HG03520 (cell line): ENCODE measurements at regions not wholly inside any gene's neighbourhood (a gene's known extent, or its start where the extent isn't known, plus 50 kb on each side); places are given as distances from the start of the nearest gene placed in this dataset.
"Not testable (repeated sequence)": the region's sequence is repeated elsewhere in the genome, so short reads cannot be mapped to it uniquely, and the experiment has no call there.

Source experiments
- ATAC-seq: cut with Tn5 transposase; IDR thresholded peaks from one replicate; pipeline ENCODE4 v1.9.1; 2021; ENCODE audit warnings: mild to moderate bottlenecking, moderate library complexity; ENCODE audit not compliant: unreplicated experiment

DNA sequence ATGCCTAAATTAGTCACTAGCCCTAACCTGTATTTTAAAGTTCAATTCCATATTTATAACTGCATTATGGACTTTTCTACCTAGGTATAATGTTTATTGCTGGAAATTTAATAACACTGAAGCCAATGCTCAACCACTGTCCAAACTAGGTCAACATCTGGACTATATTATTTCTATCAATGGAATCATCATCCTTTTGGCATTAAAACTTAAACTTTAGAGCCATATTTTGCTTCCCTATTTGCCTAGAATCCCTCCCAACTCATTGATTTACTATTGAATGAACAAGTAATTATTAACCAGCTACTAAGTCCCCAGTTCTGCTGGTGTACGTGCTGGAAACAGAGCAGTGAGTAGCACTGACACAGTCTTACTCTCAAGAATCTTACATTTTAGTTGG is 291.7 kb upstream of the SPTLC3 start:
- no peak for ATAC-seq

DNA sequence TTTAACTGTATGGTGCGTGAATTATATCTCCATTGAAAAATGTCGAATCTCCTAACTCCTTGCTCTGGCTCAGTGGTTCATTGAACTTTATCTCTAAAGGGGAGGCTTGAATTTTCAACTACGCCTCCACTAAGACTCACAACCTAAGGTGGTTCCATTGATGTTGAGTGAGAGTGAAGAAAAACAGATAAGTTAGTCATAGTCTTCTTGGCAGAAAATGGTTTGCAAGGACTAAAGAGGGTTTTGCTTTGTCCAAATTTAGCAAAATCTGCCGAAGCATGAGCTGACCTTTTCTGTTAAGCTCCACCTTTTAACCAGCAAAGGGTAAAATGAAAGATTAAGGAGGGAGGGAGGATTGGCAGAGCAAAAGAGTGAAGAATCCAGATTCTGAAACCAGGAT is 290.2 kb upstream of the SPTLC3 start:
- no peak for ATAC-seq

- no peak for ATAC-seq
Measured at GRCh38 chr20:12721636-12722035, 287.1 kb upstream of the SPTLC3 start.

- ATAC-seq = no peak
Measured at GRCh38 chr20:12722091-12722490, 286.7 kb upstream of the SPTLC3 start.

DNA sequence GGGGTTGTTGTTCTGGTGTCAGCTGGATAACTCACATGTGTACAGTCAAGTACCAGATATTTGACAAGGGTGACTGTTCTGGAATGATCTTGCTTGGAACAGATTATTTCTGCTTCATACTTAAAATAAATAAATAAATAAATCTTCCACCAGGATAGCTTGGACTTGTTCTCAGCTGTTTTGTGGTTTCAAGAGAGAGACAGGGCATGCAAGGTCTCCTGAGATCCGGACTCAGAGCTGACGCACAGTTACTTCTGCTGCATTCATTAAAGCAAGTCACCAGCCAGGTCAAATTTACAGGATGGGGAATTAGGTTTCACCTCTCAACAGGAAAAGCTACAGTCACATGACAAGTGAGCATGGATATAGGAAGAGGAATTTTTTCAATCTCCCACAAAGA is 285.0 kb upstream of the SPTLC3 start:
- ATAC-seq = no peak

- no peak for ATAC-seq
Measured at GRCh38 chr20:12728782-12729181, 280.0 kb upstream of the SPTLC3 start.

DNA sequence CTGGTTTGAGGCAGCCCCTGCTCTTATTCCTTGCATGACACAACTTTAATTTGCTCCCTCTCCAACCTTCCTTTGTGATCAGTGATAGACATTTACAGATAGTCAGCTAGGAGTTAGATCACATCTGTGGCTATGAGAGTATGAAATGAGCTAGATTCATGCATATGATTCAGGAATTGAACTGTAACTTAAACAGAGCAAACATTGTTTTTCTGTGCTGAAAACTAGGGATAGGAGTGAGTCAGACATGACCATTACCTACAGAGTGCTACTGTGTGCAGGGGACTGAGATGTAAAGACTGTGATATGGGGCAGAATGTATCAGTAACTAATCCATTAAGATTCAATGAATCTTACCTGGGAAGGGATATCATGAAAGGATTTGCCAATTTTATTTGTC is 279.4 kb upstream of the SPTLC3 start:
- no peak for ATAC-seq

DNA sequence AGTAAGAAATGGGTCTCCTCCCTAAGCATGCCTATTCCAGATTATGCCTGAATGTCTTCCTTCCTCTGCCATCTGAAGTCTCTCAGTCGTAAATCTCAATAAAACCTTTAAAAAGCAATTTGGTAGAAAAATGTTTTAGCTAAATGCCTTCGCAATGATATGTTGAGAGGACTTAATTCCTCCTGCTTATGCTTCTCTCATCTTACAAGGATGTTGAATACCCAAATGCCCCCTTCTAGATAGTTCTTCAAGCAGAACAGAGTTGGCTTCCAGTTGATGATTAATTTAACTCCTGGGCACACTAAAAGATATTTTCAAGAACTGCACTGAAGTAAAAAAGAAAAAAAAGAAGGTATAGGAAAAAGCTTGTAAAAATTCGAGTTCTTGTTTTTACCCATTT is 275.0 kb upstream of the SPTLC3 start:
- no peak for ATAC-seq

GRCh38 chr20:12737497-12737896 is 271.3 kb upstream of the SPTLC3 start:
- ATAC-seq = no peak

DNA sequence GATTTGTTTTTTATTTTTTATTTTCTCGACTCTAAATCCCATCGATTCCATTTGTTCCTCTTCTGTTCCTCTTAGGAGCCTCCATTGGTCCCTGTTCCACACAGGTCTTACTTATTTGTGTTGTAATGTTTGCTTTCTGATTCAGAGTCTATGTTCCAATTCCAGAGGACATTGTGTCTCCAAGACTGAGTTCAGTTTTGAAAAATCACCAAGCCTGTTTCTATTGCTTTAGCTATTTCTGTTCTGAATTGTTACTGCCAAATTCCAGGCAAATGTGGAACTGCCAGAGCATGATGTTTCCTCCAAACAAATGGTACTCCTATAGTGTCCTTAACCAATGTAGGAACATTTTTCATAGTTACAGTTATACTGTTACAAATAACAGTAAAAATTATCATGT is 270.9 kb upstream of the SPTLC3 start:
- ATAC-seq = no peak

DNA sequence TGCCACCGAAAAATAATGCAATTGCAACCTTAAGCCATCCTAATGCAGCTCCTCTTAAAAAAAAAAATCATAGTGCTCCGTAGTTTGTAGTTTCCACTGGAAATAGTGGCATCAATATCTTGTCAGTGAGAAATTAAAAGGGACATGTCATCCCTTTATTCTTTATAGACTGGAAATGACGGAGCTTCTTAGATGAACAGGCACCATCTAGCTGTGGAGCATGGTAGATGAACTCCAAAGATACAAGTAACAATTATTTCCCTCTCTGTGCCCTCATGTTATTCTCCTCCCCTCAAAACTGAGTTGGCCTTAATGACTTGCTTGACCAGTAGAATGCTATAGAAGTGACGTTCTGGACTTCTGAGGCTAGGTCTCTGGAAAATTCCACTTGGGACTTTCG is 268.1 kb upstream of the SPTLC3 start:
- no peak for ATAC-seq

DNA sequence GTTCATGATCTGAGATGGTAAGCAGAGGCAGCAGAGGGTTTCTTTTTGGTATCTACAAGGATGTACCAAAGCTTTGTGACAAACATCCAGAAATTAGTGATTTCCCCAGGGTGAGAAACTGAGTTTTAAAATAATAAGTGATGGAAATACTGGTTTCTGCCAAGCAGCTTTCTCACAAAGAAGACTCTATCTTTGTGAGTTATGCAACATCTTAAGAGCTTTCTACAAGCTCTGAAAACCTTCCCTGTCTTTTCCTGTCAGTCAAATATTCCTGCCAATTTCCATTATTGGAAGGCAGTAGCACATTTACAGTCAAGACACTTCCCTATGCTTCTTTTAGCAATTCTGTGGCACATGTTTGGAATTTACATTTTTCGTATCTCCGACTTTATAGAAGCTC is 264.7 kb upstream of the SPTLC3 start:
- no peak for ATAC-seq

DNA sequence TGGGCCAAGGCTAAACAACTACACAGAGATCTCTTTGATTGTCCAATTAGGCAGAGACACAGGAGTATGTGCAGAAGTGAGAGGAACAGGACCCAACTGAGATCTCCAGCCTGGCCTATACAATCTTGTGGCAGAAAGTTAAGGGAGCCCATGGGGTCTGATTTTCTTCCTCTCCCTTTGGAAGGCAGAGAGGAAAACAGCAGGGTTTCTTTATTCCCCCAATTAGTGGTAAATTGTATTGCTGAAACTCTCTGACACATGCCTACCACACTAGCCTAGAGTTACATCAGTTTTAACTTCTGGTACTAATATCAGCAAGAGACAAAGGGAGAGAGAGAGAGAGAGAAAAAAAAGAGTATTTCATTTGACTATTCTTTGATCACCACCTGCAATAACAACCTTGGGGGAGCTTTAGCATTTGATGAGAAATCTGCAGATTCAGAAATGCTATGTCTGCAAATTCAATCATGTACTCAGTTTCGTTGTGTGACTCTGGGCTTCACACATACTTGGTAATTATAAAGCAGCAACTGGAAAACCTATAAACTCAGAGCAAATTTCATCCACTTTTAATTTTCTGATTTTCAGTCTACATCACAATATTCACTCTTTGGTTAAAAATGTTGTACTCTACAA is 260.3 kb upstream of the SPTLC3 start:
- ATAC-seq = no peak

- no peak for ATAC-seq
Measured at GRCh38 chr20:12750221-12750620, 258.6 kb upstream of the SPTLC3 start.

DNA sequence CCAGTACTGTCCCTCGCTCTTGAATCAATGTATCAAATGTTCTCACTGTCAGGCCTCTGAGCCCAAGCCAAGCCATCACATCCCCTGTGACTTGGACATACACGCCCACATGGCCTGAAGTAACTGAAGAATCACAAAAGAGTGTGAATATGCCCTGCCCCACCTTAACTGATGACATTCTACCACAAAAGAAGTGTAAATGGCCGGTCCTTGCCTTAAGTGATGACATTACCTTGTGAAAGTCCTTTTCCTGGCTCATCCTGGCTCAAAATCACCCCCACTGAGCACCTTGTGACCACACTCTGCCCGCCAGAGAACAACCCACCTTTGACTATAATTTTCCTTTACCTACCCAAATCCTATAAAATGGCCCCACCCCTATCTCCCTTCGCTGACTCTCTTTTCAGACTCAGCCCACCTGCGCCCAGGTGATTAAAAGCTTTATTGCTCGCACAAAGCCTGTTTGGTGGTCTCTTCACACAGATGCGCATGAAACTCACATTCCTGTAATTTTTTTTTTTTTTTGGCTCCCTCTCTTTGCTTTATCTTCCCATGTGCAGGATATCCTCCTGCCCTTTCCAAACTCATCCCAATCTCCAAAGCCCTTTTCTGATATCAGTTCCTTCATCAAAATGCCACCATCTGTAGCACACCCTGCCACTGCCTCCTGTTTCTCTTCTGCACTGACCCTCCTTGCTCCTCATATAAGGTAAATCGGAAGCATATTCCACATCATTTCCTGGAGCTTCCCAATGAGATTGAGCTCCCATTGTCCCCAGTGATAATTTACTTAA is 255.7 kb upstream of the SPTLC3 start:
- not testable (repeated sequence) for ATAC-seq

DNA sequence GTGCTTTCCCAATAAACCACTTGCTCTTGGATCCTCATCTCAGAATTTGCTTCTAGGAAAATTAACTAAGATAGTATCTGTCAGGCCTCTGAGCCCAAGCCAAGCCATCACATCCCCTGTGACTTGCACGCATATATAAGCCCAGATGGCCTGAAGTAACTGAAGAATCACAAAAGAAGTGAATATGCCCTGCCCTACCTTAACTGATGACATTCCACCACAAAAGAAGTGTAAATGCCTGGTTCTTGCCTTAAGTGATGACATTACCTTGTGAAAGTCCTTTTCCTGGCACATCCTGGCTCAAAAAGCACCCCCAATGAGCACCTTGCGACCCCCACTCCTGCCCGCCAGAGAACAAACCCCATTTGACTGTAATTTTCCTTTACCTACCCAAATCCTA is 255.0 kb upstream of the SPTLC3 start:
- not testable (repeated sequence) for ATAC-seq

- not testable (repeated sequence) for ATAC-seq
Measured at GRCh38 chr20:12759493-12759892, 249.3 kb upstream of the SPTLC3 start.

- ATAC-seq = no peak
Measured at GRCh38 chr20:12762725-12763124, 246.0 kb upstream of the SPTLC3 start.

DNA sequence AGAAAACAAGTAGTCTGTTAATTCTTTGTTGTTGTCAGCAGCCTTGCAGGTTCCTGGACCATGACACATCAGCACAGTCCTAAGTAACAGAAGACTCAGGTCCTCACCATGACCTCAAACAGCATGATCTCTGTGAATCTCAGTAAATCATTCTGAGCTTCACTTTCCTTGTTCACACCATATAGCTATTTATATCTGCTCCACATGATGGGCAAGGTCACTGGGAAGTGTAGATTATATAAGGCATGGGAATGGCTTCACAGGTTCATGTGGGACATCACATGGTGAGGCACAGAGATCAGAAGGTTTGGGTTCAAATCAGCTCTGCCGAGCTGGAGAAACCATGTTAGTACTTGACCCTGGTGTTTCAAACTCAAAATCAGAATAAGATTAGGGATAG is 245.4 kb upstream of the SPTLC3 start:
- no peak for ATAC-seq

- no peak for ATAC-seq
Measured at GRCh38 chr20:12764053-12764452, 244.7 kb upstream of the SPTLC3 start.

GRCh38 chr20:12764851-12765250 is 243.9 kb upstream of the SPTLC3 start:
- no peak for ATAC-seq

DNA sequence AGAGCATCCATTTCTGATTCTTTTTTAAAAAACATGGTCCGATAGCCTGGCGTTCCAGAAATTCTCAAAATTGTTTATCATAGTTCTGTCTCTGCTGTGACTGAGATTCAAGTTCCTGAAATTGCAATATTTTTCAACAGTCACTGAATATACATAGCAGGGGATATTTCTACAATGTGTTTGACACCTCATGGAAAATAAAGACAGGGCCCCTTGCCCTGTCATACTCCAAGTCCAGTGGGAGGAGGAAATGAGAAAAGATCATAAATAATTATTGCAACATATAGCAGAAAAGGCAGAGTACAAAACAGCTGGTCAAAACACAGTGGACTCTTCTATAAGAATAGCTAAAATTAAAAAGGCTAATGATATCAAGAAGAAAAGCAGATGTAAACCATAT is 234.8 kb upstream of the SPTLC3 start:
- ATAC-seq = no peak

GRCh38 chr20:12775041-12775440 is 233.7 kb upstream of the SPTLC3 start:
- no peak for ATAC-seq
